HL-60 (cell line): ENCODE measurements at regions not wholly inside any gene's neighbourhood (a gene's known extent, or its start where the extent isn't known, plus 50 kb on each side); places are given as distances from the start of the nearest gene placed in this dataset.

Source experiments
- DNase-seq, 2 experiments: peaks; one replicate each; pipeline ENCODE4 v3.0.0-alpha.2; 2010 to 2020; ENCODE audit warnings: low read depth in 1 of 2, low spot score in 1 of 2
- H3K27ac ChIP-seq: fragments of 250-450 bp; sonication (Bioruptor Pico); replicated peaks from 2 replicates; pipeline ENCODE4 v1.5.1; 2020; ENCODE audit warnings: mild to moderate bottlenecking, moderate library complexity
- H3K27me3 ChIP-seq: fragments of 250-450 bp; sonication (Bioruptor Pico); 2 replicates; pipeline ENCODE4 v1.5.1; 2021; ENCODE audit warnings: mild to moderate bottlenecking, moderate library complexity; ENCODE audit not compliant: insufficient read depth, poor library complexity, severe bottlenecking
- H3K4me3 ChIP-seq: replicated peaks from 2 replicates; pipeline ENCODE4 v1.5.1; 2011; ENCODE audit warnings: mild to moderate bottlenecking, control low read depth, low read length; ENCODE audit not compliant: insufficient read depth
- CTCF ChIP-seq: IDR thresholded peaks from one replicate; pipeline ENCODE4 v1.5.1; 2011; ENCODE audit warnings: low read length, control low read depth, inconsistent platforms; ENCODE audit not compliant: insufficient read depth
- GABPA ChIP-seq: IDR thresholded peaks from 2 replicates; pipeline ENCODE4 v1.6.1; 2012; ENCODE audit warnings: low read depth
- POLR2AphosphoS5 ChIP-seq: IDR thresholded peaks from 2 replicates; pipeline ENCODE4 v1.6.1; 2012; ENCODE audit warnings: low read depth
- REST ChIP-seq: IDR thresholded peaks from 2 replicates; pipeline ENCODE4 v1.6.1; 2012; ENCODE audit warnings: low read depth; ENCODE audit not compliant: insufficient replicate concordance
- SPI1 ChIP-seq: IDR thresholded peaks from 2 replicates; pipeline ENCODE4 v1.6.1; 2012; ENCODE audit warnings: low read depth, mild to moderate bottlenecking, borderline replicate concordance

- TF ChIP-seq POLR2AphosphoS5: no peak
- TF ChIP-seq SPI1: no peak
- TF ChIP-seq GABPA: no peak
- no peak for TF ChIP-seq REST
- TF ChIP-seq CTCF: no peak
- no peak overlapping the region for H3K27ac ChIP-seq
- no peak for DNase-seq
- H3K27me3 ChIP-seq: no peaks in the 10 kb centered on the region
- no peak overlapping the region for H3K4me3 ChIP-seq
Measured at GRCh38 chr15:29465816-29466215, 196.2 kb upstream of the NSMCE3 start.

GRCh38 chr15:29465196-29465595 is 195.6 kb upstream of the NSMCE3 start:
- Histone ChIP-seq H3K27ac (no peak overlapping the region), H3K27me3 (no peaks in the 10 kb centered on the region), H3K4me3 (no peak overlapping the region)
- DNase-seq: no peak
- no peak for TF ChIP-seq POLR2AphosphoS5
- TF ChIP-seq SPI1: no peak
- no peak for TF ChIP-seq GABPA
- TF ChIP-seq REST: no peak

GRCh38 chr15:29461877-29462276 is 192.3 kb upstream of the NSMCE3 start:
- Histone ChIP-seq H3K27ac (no peak overlapping the region), H3K27me3 (no peaks in the 10 kb centered on the region), H3K4me3 (no peak overlapping the region)
- DNase-seq: no peak
- TF ChIP-seq CTCF (no peak), SPI1 (no peak), GABPA (no peak), REST (no peak), POLR2AphosphoS5 (no peak)

- DNase-seq: no peak
- Histone ChIP-seq H3K27ac (no peak overlapping the region), H3K27me3 (no peaks in the 10 kb centered on the region), H3K4me3 (no peak overlapping the region)
- TF ChIP-seq SPI1 (no peak), CTCF (no peak), POLR2AphosphoS5 (no peak), REST (no peak), GABPA (no peak)
Measured at GRCh38 chr15:29458361-29458760, 188.7 kb upstream of the NSMCE3 start.
